ENCODE measurements at regions not wholly inside any gene's neighbourhood (a gene's known extent, or its start where the extent isn't known, plus 50 kb on each side); places are given as distances from the start of the nearest gene placed in this dataset.

DNA sequence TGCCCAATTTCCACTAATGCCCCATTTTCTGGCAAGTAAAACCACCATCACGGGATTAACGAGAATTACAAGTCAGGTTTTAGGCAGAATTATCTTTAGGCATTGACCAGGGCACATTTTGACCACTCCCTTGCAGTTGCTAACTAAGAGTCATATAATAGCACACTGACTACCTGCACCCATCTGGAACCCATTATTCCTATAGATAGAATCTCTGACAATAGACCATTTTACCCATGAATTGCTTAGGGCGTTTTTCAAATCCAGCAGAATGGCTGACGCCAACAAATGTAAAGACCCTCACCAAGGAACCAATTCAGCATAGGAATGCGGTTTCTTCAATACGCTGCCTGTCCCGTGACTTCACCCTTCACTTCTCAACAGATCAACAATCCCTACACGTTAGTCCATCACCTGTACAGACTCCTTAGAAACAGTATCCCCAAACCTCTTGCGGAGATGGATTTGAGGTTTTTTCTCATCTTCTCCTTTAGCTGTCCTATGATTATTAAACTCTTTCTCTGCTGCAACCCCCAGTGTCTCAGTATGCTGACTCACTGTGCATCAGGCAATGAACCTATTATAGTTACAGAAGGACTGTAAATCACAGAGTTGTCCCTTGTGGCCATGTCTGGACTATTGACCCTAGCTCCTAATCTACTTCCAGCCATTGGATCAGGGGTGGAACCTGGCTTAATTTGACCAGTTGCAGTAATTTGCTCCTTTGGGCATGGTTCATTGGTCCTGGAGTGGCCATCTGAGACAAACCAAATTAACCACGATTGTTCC, 177.3 kb upstream of the PLXNC1 start:
- TF ChIP-seq, protein P1, sequence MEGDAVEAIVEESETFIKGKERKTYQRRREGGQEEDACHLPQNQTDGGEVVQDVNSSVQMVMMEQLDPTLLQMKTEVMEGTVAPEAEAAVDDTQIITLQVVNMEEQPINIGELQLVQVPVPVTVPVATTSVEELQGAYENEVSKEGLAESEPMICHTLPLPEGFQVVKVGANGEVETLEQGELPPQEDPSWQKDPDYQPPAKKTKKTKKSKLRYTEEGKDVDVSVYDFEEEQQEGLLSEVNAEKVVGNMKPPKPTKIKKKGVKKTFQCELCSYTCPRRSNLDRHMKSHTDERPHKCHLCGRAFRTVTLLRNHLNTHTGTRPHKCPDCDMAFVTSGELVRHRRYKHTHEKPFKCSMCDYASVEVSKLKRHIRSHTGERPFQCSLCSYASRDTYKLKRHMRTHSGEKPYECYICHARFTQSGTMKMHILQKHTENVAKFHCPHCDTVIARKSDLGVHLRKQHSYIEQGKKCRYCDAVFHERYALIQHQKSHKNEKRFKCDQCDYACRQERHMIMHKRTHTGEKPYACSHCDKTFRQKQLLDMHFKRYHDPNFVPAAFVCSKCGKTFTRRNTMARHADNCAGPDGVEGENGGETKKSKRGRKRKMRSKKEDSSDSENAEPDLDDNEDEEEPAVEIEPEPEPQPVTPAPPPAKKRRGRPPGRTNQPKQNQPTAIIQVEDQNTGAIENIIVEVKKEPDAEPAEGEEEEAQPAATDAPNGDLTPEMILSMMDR (IDR thresholded peaks at IDR 0.05), result no peak
- TF ChIP-seq POLR2A (IDR thresholded peaks at IDR 0.05), result no peak

Measured in Peyer's patch (tissue), 4 donors.